HG03342 (cell line): ENCODE measurements at regions not wholly inside any gene's neighbourhood (a gene's known extent, or its start where the extent isn't known, plus 50 kb on each side); places are given as distances from the start of the nearest gene placed in this dataset.

Experiments
- ATAC-seq: cut with Tn5 transposase; IDR thresholded peaks from one replicate; pipeline ENCODE4 v1.9.1; 2021; ENCODE audit warnings: mild to moderate bottlenecking, moderate library complexity; ENCODE audit not compliant: unreplicated experiment

DNA sequence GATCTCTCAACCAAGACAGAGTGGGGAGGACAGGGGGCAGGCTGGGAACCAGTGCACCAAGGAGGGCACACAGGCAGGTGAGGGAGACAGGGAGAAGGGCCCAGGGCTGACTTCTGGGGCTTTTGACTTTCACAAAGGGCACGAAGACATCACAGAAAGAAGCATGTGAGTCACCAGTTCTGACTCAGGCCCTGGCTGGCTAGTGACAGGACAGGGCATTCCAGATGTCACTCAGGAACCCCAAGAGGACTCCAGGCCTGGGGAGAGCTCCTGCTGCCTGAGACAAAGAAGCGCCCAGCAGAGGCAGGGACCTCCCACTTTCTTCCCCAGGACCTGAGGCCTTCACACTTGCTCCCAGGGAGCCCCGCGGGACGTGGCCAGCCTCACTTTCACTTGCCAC, 497.2 kb downstream of the BUD13 start:
- ATAC-seq: no peak

DNA sequence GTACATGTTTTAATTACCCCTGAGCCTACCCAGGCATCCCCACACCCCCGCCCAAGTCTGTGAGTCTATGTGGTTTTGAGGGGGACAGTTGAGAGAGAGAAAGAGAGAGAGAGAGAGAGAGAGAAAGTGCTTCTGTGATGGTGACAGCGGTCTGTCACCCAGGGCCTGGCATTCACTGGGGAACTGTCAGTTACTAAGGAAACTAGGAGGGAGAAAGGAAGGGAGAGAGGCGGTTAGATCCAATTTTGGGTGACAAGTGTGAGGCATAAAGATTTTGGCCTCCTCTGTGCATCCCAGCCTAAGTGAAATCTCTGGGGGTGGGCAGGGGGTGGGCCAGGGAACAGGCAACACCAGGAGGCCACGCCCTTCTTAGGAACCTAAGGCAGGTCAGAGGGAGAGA, 498.3 kb downstream of the BUD13 start:
- ATAC-seq: no peak

DNA sequence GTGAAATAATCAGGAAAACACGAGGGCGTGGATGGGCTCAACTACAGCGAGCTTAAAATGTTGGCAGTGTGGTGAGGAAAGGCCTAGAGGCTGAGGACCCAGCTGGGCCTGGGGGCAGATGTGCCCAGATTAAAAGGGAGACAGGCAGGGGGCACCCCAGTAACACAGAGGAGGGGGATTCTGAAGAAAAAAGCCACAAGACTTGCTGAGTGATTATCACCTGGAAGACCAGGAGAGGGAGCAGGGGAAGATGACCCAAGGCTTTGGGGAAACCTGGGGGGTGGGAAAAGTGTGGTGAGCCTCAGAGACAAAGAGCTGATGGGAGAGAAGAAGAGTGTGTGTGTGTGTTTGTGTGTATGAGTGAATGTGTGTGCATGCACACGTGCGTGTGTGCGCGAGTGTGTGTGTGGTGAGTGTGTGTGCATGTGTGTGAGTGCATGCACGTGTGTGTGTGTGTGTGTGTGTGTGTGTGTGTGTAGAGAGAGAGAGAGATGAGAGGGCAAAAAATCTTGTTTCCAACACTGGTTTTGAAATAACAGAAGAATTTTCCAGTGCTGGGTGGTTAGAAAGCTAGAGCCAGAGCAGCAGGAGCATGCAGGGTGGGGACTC, 500.5 kb downstream of the BUD13 start:
- ATAC-seq: no peak

DNA sequence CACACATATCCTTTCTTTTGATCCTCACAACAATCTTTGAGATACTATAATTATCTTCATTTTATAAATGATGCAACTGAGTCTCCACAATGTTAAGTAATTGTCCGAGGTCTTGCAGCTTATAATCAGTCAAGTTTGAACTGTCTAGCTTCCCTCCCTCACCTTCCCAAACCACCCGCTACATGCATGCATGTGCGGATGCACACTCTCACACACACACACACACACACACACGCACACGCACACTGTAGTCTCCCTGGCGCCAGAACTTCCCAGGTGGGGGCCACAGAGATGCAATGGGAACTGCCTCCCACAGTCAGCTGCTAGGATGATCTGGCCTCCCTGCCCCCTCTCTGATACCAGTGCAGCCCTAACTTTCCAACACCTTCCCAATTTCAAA, 501.3 kb downstream of the BUD13 start:
- ATAC-seq: no peak

GRCh38 chr11:116267146-116267545, 505.6 kb downstream of the BUD13 start:
- no peak for ATAC-seq

GRCh38 chr11:116263770-116264169, 509.0 kb downstream of the BUD13 start:
- ATAC-seq: no peak

DNA sequence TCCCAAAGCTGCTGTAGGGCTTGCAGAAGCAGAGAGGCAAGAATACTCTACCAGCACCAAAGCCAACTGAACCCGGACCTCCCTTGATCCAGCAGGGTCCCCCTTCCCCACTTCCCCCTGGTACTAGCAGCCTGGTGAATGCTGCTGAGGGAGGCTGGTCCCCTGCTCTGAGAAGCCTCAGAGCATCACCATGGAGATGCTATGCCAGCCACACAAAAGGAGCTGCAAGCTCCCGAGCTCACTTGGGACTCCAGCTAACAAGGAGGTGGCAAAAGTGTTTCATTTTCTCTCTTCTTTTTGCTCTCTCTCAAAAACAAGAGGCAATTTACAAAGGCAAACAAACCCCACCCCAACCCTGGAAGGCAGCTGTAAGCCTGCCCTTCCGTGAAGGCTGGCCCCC, 509.8 kb downstream of the BUD13 start:
- no peak for ATAC-seq

DNA sequence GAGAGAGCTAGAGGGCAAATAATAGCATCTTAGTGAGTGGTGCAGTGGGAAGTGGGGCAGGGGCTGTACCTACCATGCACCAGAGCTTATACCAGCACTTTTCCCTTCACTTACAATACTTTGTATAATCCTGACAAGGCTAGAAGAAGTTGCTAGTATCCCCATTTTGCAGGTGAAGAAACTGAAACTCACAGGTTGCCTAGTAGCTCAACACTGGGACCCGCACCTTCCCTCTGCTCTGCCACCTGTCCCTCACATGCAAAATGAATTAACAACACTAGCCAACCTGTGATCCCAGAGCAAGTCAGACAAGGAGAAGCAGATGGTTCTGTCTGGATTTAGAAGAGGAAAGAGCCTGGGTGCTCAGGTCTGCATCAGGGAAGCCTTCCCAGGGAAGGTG, 510.4 kb downstream of the BUD13 start:
- ATAC-seq: no peak

DNA sequence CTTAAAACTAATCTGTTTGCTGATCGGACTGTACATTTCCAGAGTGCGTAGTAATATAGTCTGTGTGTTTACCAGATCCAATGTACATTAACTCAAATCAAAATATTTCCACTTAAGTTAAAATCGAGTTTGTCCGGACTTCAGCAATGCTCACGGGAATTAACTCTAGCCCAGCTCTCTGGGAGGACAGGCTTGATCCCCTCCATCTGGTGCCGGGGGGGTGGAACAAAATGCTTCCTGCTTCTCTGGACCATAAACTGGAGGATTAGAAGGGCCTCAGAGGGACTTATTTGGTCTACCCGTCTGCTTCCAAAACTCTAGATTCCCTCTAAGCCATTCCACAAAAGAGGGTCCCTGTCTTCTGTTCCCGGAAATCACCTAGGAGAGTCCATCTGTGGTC, 511.2 kb downstream of the BUD13 start:
- ATAC-seq: no peak

- ATAC-seq: no peak
These were observed 514.0 kb downstream of the BUD13 start for GRCh38 chr11:116258821-116259220.

DNA sequence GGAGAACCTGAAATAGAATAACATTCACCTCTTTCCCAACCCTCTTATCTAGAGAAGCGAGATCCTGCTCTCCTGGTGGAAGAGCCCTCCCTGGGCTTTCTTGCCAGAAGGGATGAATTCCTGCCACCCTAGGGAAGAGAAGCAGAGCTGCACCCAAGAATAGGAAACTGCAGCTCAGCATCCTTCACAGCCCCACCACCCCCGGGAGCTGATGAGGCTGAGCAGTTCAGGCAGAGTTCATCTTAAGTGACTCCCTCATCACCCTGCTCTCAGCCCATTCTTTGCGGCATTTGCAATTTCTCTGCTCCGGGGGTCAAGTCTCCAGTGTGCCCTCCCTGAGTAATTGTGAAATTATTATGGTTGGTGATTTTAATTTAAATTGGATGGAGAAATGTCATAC, 514.9 kb downstream of the BUD13 start:
- ATAC-seq: no peak

DNA sequence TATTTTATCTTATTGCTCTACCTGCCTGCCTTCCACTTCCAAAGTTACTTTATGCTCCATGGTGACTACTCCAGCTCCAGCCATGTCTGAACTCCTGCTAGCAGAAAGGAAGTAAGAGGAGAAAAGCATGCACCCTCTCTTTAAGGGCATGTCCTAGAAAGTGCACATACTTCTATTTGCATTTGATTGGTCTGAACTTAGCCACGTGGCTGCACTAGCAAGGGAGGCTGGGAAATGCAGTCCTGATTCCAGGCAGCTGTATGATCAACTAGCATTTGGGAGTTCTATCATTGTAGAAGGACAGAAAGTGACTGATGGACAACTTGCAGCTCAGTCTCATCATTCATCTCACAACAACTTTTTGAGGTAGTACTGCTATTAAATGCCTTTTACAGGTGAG, 515.7 kb downstream of the BUD13 start:
- ATAC-seq: no peak

DNA sequence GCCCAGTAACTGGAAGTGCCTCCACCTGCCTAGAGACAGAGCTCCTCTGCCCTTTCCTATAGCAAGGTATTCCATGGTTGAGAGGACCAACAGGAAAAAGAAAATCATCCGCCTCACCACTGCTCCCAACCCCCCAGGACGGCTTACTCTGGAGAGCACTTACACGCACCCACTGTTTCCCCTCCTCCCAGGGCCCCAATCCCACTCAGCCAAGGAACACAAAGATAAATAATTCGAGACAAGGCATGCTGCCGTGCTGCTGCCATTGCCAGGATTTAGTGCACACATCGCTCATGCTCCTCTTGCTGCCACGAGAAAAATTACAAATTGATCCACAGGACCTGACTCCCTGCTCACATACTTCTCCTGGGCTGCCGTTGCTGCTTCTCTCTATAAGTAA, 516.6 kb downstream of the BUD13 start:
- ATAC-seq: no peak

DNA sequence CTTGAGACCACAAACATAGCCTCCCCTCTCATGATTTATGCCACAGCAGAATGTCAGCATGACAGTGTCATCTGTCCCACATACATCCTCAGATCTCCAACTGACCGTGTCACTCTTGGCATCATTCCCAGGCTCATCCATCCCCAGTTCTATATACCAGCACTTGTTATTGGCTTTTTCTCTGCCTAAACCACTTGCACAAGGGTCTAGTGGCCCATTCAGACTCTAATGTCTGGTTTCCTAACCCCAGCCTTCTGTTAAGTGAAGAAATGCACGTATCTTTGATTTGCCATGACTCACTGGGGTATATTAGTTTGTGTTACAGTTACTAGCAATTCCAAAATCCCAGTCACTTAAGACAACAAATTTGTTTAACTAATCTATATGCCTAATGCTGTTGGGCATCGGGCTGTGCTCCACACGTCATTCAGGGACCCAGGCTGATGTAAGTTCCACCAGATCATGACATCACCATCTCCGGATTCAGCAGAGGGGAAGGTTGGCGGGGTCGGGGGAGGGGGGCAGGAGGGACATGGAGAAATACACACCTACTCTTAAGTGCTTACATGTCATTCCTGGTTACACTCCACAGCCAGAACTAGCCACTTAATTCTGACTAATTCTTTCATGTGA, 517.4 kb downstream of the BUD13 start:
- no peak for ATAC-seq

DNA sequence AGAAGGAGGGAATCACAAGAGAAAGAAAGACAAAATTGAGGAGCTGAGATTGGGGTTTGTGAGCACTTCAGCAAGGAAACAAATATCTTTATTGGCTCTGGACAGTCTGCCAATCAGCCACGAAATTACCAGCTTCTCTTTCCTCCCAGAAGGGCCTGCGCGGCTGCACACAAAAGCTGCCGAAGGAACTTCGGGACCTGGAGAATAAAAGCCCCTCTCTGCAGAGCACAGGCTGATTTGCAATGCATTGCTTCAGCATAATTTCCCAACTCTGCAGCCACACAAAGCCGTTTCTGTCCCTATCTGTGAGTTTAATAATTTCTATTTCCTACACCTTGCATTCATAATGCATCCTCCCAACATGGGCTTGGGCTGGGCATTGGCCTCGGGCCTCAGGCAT, 522.6 kb downstream of the BUD13 start:
- ATAC-seq: no peak

- ATAC-seq: no peak
These were observed 523.2 kb downstream of the BUD13 start for GRCh38 chr11:116249561-116249960.

GRCh38 chr11:116244889-116245288, 527.9 kb downstream of the BUD13 start:
- ATAC-seq: no peak

GRCh38 chr11:116244439-116244838, 528.3 kb downstream of the BUD13 start:
- no peak for ATAC-seq

- no peak for ATAC-seq
These were observed 528.8 kb downstream of the BUD13 start for GRCh38 chr11:116243991-116244390.

GRCh38 chr11:116242006-116242405, 530.8 kb downstream of the BUD13 start:
- no peak for ATAC-seq

DNA sequence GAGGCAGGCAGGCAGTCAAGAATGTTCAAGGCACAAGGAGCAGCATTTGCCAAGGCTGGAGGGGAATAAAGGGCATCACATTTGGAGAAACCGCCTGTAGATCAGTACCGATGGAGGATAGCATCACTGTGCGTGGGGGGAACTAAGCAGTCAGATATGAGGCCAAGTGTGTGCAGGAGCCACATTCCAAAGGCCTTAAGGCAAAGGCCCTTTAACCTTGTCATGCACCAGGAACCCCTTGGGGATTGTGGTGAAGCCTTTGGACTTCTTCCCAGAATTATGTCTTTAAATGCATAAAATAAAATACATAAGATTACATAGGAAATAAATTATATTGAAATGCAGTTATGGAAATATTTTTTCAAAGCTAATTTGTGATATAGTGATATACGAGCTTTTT, 532.1 kb downstream of the BUD13 start:
- ATAC-seq: no peak

- ATAC-seq: no peak
These were observed 533.5 kb downstream of the BUD13 start for GRCh38 chr11:116239247-116239646.

- ATAC-seq: no peak
These were observed 537.7 kb downstream of the BUD13 start for GRCh38 chr11:116234989-116235568.
